WTC11 (cell line): ENCODE measurements at regions not wholly inside any gene's neighbourhood (a gene's known extent, or its start where the extent isn't known, plus 50 kb on each side); places are given as distances from the start of the nearest gene placed in this dataset.

Source experiments
- ATF1 ChIP-seq: sonication (generic); formaldehyde crosslinking; IDR thresholded peaks from 2 replicates; pipeline ENCODE4 v1.8.1; 2023; ENCODE audit warnings: mild to moderate bottlenecking, moderate library complexity, missing genetic modification reagents
- ELF4 ChIP-seq: sonication (generic); formaldehyde crosslinking; IDR thresholded peaks from 2 replicates; pipeline ENCODE4 v1.8.1; 2022; ENCODE audit warnings: low read depth, mild to moderate bottlenecking, moderate library complexity, missing genetic modification reagents
- SMAD3 ChIP-seq: sonication (generic); formaldehyde crosslinking; IDR thresholded peaks from 2 replicates; pipeline ENCODE4 v1.8.0; 2022; ENCODE audit warnings: missing genetic modification reagents, mild to moderate bottlenecking, borderline replicate concordance
- ZNF121 ChIP-seq: sonication (generic); formaldehyde crosslinking; IDR thresholded peaks from 2 replicates; pipeline ENCODE4 v1.8.0; 2023; ENCODE audit warnings: missing genetic modification reagents
- ZNF263 ChIP-seq: sonication (generic); formaldehyde crosslinking; IDR thresholded peaks from 2 replicates; pipeline ENCODE4 v1.8.1; 2022; ENCODE audit warnings: low read depth, mild to moderate bottlenecking, moderate library complexity, missing genetic modification reagents
- TF ChIP-seq, protein P1 (sequence below): fragments of 200-600 bp; IDR thresholded peaks from 2 replicates; pipeline ENCODE4 v1.8.0; 2022; ENCODE audit warnings: antibody characterized with exemption
- TF ChIP-seq, protein P2 (sequence below): sonication (generic); formaldehyde crosslinking; IDR thresholded peaks from 2 replicates; pipeline ENCODE4 v1.8.1; 2023; ENCODE audit warnings: mild to moderate bottlenecking, missing genetic modification reagents
- TF ChIP-seq, protein P3 (sequence below): sonication (generic); formaldehyde crosslinking; IDR thresholded peaks from 2 replicates; pipeline ENCODE4 v1.8.0; 2022; ENCODE audit warnings: mild to moderate bottlenecking, missing genetic modification reagents
- TF ChIP-seq, protein P4 (sequence below): sonication (generic); formaldehyde crosslinking; IDR thresholded peaks from 2 replicates; pipeline ENCODE4 v1.8.1; 2022; ENCODE audit warnings: low read depth, mild to moderate bottlenecking, moderate library complexity, missing genetic modification reagents, borderline replicate concordance

DNA sequence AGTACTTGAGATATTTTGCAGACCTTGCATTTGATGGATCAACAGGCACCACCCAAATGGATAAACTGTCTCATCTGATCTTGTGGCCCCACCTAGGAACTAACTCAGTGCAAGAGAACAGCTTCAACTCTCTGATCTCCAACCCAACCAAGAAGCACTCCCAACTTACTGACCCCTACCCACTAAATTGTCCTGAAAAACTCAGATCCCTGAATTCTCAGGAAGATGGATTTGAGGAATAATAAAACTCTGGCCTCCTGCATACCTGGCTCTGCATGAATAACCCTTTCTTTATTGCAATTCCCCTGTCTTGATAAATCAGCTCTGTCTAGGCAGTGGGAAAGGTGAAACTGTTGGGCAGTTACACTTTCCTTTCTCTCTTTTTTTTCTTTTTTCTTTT is 247.9 kb downstream of the ZPLD1 start:
- TF ChIP-seq, protein P1, sequence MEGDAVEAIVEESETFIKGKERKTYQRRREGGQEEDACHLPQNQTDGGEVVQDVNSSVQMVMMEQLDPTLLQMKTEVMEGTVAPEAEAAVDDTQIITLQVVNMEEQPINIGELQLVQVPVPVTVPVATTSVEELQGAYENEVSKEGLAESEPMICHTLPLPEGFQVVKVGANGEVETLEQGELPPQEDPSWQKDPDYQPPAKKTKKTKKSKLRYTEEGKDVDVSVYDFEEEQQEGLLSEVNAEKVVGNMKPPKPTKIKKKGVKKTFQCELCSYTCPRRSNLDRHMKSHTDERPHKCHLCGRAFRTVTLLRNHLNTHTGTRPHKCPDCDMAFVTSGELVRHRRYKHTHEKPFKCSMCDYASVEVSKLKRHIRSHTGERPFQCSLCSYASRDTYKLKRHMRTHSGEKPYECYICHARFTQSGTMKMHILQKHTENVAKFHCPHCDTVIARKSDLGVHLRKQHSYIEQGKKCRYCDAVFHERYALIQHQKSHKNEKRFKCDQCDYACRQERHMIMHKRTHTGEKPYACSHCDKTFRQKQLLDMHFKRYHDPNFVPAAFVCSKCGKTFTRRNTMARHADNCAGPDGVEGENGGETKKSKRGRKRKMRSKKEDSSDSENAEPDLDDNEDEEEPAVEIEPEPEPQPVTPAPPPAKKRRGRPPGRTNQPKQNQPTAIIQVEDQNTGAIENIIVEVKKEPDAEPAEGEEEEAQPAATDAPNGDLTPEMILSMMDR: no peak
- TF ChIP-seq ATF1 (CRISPR knock-in tag): no peak
- TF ChIP-seq SMAD3 (CRISPR knock-in tag): no peak
- TF ChIP-seq ELF4: no peak
- TF ChIP-seq, protein P2, sequence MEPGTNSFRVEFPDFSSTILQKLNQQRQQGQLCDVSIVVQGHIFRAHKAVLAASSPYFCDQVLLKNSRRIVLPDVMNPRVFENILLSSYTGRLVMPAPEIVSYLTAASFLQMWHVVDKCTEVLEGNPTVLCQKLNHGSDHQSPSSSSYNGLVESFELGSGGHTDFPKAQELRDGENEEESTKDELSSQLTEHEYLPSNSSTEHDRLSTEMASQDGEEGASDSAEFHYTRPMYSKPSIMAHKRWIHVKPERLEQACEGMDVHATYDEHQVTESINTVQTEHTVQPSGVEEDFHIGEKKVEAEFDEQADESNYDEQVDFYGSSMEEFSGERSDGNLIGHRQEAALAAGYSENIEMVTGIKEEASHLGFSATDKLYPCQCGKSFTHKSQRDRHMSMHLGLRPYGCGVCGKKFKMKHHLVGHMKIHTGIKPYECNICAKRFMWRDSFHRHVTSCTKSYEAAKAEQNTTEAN (CRISPR knock-in tag): no peak
- no peak for TF ChIP-seq ZNF121
- no peak for TF ChIP-seq ZNF263 (CRISPR knock-in tag)
- TF ChIP-seq, protein P3, sequence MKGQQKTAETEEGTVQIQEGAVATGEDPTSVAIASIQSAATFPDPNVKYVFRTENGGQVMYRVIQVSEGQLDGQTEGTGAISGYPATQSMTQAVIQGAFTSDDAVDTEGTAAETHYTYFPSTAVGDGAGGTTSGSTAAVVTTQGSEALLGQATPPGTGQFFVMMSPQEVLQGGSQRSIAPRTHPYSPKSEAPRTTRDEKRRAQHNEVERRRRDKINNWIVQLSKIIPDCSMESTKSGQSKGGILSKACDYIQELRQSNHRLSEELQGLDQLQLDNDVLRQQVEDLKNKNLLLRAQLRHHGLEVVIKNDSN (CRISPR knock-in tag): no peak
- TF ChIP-seq, protein P4, sequence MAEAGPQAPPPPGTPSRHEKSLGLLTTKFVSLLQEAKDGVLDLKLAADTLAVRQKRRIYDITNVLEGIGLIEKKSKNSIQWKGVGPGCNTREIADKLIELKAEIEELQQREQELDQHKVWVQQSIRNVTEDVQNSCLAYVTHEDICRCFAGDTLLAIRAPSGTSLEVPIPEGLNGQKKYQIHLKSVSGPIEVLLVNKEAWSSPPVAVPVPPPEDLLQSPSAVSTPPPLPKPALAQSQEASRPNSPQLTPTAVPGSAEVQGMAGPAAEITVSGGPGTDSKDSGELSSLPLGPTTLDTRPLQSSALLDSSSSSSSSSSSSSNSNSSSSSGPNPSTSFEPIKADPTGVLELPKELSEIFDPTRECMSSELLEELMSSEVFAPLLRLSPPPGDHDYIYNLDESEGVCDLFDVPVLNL (CRISPR knock-in tag): no peak
